ENCODE measurements at regions not wholly inside any gene's neighbourhood (a gene's known extent, or its start where the extent isn't known, plus 50 kb on each side); places are given as distances from the start of the nearest gene placed in this dataset.

DNA sequence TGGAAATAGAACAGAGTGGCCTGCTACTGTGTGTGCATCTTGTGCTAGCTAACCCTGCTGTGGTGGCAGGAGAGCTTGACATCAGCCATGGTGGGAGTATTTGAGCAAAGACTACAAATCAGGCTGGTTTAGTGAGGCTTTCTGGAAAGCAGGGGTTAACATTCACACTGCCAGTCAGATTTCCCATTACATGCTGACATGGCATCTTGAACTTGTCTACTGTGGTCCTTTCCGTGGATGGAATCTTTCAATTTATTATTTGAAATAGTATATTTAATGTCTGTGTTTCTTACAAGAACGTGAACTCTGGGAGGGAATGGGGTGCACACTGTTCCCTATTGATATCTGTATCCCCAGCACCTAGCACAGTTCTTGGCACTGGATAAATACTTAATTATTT, 60.8 kb downstream of the GCNT4 start:
- peaks cover 2% of the 10 kb centered on the region for H3K9me3 Mint-ChIP-seq (ENCODE audit: unreplicated experiment)
- DNase-seq = no peak
- peaks cover 2% of the 10 kb centered on the region for H3K36me3 Mint-ChIP-seq (ENCODE audit: unreplicated experiment)
- TF ChIP-seq, protein P1, sequence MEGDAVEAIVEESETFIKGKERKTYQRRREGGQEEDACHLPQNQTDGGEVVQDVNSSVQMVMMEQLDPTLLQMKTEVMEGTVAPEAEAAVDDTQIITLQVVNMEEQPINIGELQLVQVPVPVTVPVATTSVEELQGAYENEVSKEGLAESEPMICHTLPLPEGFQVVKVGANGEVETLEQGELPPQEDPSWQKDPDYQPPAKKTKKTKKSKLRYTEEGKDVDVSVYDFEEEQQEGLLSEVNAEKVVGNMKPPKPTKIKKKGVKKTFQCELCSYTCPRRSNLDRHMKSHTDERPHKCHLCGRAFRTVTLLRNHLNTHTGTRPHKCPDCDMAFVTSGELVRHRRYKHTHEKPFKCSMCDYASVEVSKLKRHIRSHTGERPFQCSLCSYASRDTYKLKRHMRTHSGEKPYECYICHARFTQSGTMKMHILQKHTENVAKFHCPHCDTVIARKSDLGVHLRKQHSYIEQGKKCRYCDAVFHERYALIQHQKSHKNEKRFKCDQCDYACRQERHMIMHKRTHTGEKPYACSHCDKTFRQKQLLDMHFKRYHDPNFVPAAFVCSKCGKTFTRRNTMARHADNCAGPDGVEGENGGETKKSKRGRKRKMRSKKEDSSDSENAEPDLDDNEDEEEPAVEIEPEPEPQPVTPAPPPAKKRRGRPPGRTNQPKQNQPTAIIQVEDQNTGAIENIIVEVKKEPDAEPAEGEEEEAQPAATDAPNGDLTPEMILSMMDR (IDR thresholded peaks at IDR 0.05; ENCODE audit: partially characterized antibody, unreplicated experiment) = no peak
- no peak overlapping the region for H3K4me3 Mint-ChIP-seq (ENCODE audit: unreplicated experiment)
- peaks cover 6% of the 10 kb centered on the region for H3K4me1 Mint-ChIP-seq (ENCODE audit: low read depth, unreplicated experiment)
- peaks cover 2% of the 10 kb centered on the region for H3K27me3 Mint-ChIP-seq (ENCODE audit: unreplicated experiment)
- no peak overlapping the region for H3K27ac Mint-ChIP-seq (ENCODE audit: unreplicated experiment)

DNA sequence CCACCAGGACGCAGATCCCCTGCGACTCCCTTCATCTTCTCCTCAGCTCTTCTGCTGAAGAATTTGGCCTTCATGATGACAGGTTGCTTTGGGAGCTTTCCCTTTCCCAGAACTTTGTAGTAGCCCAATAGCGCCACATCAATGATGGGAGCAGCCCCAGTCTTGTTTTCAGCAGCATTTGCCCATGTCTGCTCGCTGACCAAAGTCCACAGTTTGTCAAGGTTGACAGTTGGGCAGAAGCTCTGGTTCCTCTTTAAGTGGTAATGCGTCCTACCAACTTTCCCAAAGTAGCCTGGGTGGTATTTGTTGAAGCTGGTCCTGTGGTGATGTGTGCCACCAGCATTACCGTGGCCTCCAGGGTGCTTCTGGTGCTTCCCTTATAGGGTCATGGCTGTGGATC, 62.2 kb downstream of the GCNT4 start:
- Mint-ChIP-seq H3K27ac (ENCODE audit: unreplicated experiment) (no peak overlapping the region), H3K4me1 (ENCODE audit: low read depth, unreplicated experiment) (no peaks in the 10 kb centered on the region), H3K27me3 (ENCODE audit: unreplicated experiment) (no peaks in the 10 kb centered on the region), H3K4me3 (ENCODE audit: unreplicated experiment) (no peak overlapping the region), H3K9me3 (ENCODE audit: unreplicated experiment) (peaks cover 2% of the 10 kb centered on the region), H3K36me3 (ENCODE audit: unreplicated experiment) (no peaks in the 10 kb centered on the region)
- DNase-seq = no peak
- TF ChIP-seq, protein P1 (IDR thresholded peaks at IDR 0.05; ENCODE audit: partially characterized antibody, unreplicated experiment) = no peak

DNA sequence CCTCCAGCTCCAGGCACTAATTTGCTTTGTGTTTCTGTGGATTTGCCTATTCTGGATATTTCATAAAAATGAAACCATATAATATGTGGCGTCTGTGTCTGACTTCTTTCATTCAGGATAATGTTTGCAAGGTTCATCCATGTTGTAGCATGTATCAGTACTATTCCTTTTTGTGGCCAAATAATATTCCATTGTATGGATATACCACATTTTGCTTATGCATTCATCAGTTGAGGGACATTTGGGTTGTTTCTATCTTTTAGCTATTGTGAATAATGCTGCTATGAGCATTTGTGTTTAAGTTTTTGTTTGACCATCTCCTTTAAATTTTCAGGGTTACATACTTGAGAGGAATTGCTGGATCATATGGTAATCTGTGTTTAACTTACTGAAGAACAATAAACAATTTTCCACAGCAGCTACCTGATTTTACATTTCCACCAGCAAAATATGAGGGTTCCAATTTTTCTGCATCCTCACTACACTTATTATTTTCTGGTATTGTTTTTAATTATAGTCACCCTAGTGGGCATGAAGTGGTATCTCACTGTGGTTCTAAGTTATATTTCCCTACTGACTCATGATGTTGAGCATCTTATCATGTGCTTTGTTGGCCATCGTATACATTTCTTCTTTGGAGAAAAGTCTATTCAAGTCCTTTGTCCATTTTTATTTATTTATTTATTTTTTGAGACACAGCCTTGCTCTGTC, 63.9 kb downstream of the GCNT4 start:
- H3K9me3 Mint-ChIP-seq (ENCODE audit: unreplicated experiment) = peaks cover 2% of the 10 kb centered on the region
- no peaks in the 10 kb centered on the region for H3K36me3 Mint-ChIP-seq (ENCODE audit: unreplicated experiment)
- DNase-seq = no peak
- TF ChIP-seq, protein P1 (IDR thresholded peaks at IDR 0.05; ENCODE audit: partially characterized antibody, unreplicated experiment) = peak; percentile 21
- no peak overlapping the region for H3K4me3 Mint-ChIP-seq (ENCODE audit: unreplicated experiment)
- H3K4me1 Mint-ChIP-seq (ENCODE audit: low read depth, unreplicated experiment) = no peaks in the 10 kb centered on the region
- H3K27me3 Mint-ChIP-seq (ENCODE audit: unreplicated experiment) = no peaks in the 10 kb centered on the region
- no peak overlapping the region for H3K27ac Mint-ChIP-seq (ENCODE audit: unreplicated experiment)

DNA sequence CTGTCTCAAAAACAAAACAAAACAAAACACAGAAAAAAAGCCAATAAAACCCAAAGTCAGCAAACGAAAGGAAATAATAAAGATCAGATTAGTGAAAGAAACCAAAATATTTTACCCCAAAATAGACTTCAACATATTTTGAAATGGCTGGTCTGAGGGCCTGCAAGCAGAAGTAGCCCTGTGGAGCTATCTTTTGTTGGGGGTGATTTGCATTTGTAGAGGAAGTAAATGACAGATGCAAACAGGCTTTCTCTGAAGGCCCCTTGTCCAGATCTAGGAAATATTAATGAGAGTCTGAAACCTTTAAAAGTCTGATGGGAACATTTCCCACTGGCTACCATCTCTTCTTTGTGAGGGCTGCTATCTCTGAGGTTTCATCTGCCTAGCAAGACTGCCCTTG, 74.0 kb downstream of the GCNT4 start:
- Mint-ChIP-seq H3K27ac (ENCODE audit: unreplicated experiment) (no peak overlapping the region), H3K4me3 (ENCODE audit: unreplicated experiment) (no peak overlapping the region), H3K27me3 (ENCODE audit: unreplicated experiment) (peaks cover 2% of the 10 kb centered on the region), H3K9me3 (ENCODE audit: unreplicated experiment) (no peaks in the 10 kb centered on the region), H3K4me1 (ENCODE audit: low read depth, unreplicated experiment) (no peaks in the 10 kb centered on the region), H3K36me3 (ENCODE audit: unreplicated experiment) (peaks cover 8% of the 10 kb centered on the region)
- TF ChIP-seq, protein P1 (IDR thresholded peaks at IDR 0.05; ENCODE audit: partially characterized antibody, unreplicated experiment) = no peak
- DNase-seq = no peak

DNA sequence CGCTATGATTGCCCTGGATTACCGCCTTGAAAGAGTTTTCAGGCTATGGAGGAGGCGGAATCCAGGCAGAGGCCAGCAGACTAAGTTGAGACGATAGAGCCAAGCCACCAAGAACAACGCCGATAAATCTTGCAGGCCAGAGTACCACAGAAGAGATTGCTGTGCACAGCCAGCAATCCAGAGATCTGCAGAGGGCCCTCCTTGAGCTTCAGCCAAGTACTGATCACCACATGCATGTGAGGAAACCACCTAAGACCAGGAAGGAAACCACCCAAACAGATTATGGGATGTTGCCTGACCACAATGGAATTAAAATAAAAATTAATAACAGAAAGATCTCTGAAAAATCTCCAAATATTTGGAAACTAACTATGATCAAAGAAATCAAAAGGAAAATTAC, 74.9 kb downstream of the GCNT4 start:
- Mint-ChIP-seq H3K4me1 (ENCODE audit: low read depth, unreplicated experiment) (no peaks in the 10 kb centered on the region), H3K4me3 (ENCODE audit: unreplicated experiment) (no peak overlapping the region), H3K27me3 (ENCODE audit: unreplicated experiment) (peaks cover 2% of the 10 kb centered on the region), H3K27ac (ENCODE audit: unreplicated experiment) (no peak overlapping the region), H3K9me3 (ENCODE audit: unreplicated experiment) (no peaks in the 10 kb centered on the region), H3K36me3 (ENCODE audit: unreplicated experiment) (peaks cover 8% of the 10 kb centered on the region)
- TF ChIP-seq, protein P1 (IDR thresholded peaks at IDR 0.05; ENCODE audit: partially characterized antibody, unreplicated experiment) = no peak
- DNase-seq = no peak

Measured in glutamatergic neuron (in vitro differentiated cells).